ENCODE measurements at regions not wholly inside any gene's neighbourhood (a gene's known extent, or its start where the extent isn't known, plus 50 kb on each side); places are given as distances from the start of the nearest gene placed in this dataset.

GRCh38 chr4:42729505-42730237 is 72.8 kb upstream of the ATP8A1 start:
- no peak for TF ChIP-seq CTCF (IDR thresholded peaks at IDR 0.05; ENCODE audit: control insufficient read depth, extremely low read depth, insufficient read depth)
- DNase-seq (ENCODE audit: low read depth), result no peak
- no peak overlapping the region for H3K4me3 ChIP-seq (ENCODE audit: low read depth, low read length)

- no peak for DNase-seq (ENCODE audit: low read depth)
- no peak overlapping the region for H3K4me3 ChIP-seq (ENCODE audit: low read depth, low read length)
- no peak for TF ChIP-seq CTCF (IDR thresholded peaks at IDR 0.05; ENCODE audit: control insufficient read depth, extremely low read depth, insufficient read depth)
Observed at GRCh38 chr4:42724451-42724850, 67.5 kb upstream of the ATP8A1 start.

- H3K4me3 ChIP-seq (ENCODE audit: low read depth, low read length), result no peak overlapping the region
- no peak for DNase-seq (ENCODE audit: low read depth)
- no peak for TF ChIP-seq CTCF (IDR thresholded peaks at IDR 0.05; ENCODE audit: control insufficient read depth, extremely low read depth, insufficient read depth)
Observed at GRCh38 chr4:42720533-42720932, 63.6 kb upstream of the ATP8A1 start.

GRCh38 chr4:42719257-42719656 is 62.4 kb upstream of the ATP8A1 start:
- TF ChIP-seq CTCF (IDR thresholded peaks at IDR 0.05; ENCODE audit: control insufficient read depth, extremely low read depth, insufficient read depth), result no peak
- DNase-seq (ENCODE audit: low read depth), result no peak
- no peak overlapping the region for H3K4me3 ChIP-seq (ENCODE audit: low read depth, low read length)

- no peak for TF ChIP-seq CTCF (IDR thresholded peaks at IDR 0.05; ENCODE audit: control insufficient read depth, extremely low read depth, insufficient read depth)
- no peak overlapping the region for H3K4me3 ChIP-seq (ENCODE audit: low read depth, low read length)
- no peak for DNase-seq (ENCODE audit: low read depth)
Observed at GRCh38 chr4:42718336-42718735, 61.4 kb upstream of the ATP8A1 start.

GRCh38 chr4:42716996-42717395 is 60.1 kb upstream of the ATP8A1 start:
- H3K4me3 ChIP-seq (ENCODE audit: low read depth, low read length), result no peak overlapping the region
- DNase-seq (ENCODE audit: low read depth), result no peak
- TF ChIP-seq CTCF (IDR thresholded peaks at IDR 0.05; ENCODE audit: control insufficient read depth, extremely low read depth, insufficient read depth), result no peak

All from LNCaP clone FGC (cell line).